ENCODE measurements at regions not wholly inside any gene's neighbourhood (a gene's known extent, or its start where the extent isn't known, plus 50 kb on each side); places are given as distances from the start of the nearest gene placed in this dataset.
"Not testable (repeated sequence)": the region's sequence is repeated elsewhere in the genome, so short reads cannot be mapped to it uniquely, and the experiment has no call there.

DNA sequence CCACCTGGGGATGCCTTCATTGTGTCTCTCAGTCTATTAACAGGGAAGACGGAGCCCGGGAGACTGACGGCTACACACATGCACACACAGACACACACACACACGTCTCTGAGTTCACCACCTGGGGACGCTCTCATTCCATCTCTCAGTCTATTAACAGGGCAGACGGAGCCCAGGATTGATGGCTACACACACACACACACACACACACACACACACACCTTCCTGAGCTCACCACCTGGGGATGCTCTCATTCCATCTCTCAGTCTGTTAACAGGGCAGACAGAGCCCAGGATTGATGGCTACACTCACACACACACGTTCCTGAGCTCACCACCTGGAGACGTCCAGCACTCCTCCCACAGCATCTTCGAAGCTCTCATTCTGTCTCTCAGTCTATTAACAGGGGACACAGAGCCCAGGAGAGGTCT, 143.9 kb downstream of the OR4M2 start:
- peaks cover 63% of the 10 kb centered on the region for H3K9me3 Mint-ChIP-seq
- H3K27me3 Mint-ChIP-seq (ENCODE audit: insufficient read depth) = peaks cover 2% of the 10 kb centered on the region; the same call in 1 of the 2 replicates
- no peaks in the 10 kb centered on the region for H3K4me1 Mint-ChIP-seq (ENCODE audit: low read depth)
- H3K4me3 Mint-ChIP-seq = no peak overlapping the region
- H3K27ac Mint-ChIP-seq = no peak overlapping the region
- TF ChIP-seq, protein P1, sequence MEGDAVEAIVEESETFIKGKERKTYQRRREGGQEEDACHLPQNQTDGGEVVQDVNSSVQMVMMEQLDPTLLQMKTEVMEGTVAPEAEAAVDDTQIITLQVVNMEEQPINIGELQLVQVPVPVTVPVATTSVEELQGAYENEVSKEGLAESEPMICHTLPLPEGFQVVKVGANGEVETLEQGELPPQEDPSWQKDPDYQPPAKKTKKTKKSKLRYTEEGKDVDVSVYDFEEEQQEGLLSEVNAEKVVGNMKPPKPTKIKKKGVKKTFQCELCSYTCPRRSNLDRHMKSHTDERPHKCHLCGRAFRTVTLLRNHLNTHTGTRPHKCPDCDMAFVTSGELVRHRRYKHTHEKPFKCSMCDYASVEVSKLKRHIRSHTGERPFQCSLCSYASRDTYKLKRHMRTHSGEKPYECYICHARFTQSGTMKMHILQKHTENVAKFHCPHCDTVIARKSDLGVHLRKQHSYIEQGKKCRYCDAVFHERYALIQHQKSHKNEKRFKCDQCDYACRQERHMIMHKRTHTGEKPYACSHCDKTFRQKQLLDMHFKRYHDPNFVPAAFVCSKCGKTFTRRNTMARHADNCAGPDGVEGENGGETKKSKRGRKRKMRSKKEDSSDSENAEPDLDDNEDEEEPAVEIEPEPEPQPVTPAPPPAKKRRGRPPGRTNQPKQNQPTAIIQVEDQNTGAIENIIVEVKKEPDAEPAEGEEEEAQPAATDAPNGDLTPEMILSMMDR (IDR thresholded peaks at IDR 0.05) = no peak
- H3K36me3 Mint-ChIP-seq (ENCODE audit: low read depth) = peaks cover 18% of the 10 kb centered on the region
- no peak for DNase-seq

DNA sequence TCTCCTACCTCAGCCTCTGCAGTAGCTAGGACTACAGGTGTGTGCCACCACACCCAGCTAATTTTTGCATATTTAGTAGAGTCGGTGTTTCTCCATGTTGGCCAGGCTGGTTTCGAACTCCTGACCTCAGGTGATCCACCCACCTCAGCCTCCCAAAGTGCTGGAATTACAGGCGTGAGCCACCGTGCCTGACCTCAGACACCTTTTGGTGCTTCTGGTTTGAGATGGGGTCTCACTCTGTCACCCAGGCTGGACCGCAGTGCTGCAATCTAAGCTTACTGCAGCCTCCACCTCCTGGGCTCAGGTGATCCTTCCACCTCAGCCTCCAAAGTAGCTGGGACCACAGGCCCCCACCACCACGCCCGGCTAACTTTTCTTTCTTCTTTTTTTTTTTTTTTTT, 144.6 kb downstream of the OR4M2 start:
- peaks cover 18% of the 10 kb centered on the region for H3K36me3 Mint-ChIP-seq (ENCODE audit: low read depth)
- not testable (repeated sequence) for H3K27ac Mint-ChIP-seq; H3K27me3 Mint-ChIP-seq (ENCODE audit: insufficient read depth); DNase-seq; H3K4me3 Mint-ChIP-seq; H3K4me1 Mint-ChIP-seq (ENCODE audit: low read depth)
- H3K9me3 Mint-ChIP-seq = peaks cover 67% of the 10 kb centered on the region

DNA sequence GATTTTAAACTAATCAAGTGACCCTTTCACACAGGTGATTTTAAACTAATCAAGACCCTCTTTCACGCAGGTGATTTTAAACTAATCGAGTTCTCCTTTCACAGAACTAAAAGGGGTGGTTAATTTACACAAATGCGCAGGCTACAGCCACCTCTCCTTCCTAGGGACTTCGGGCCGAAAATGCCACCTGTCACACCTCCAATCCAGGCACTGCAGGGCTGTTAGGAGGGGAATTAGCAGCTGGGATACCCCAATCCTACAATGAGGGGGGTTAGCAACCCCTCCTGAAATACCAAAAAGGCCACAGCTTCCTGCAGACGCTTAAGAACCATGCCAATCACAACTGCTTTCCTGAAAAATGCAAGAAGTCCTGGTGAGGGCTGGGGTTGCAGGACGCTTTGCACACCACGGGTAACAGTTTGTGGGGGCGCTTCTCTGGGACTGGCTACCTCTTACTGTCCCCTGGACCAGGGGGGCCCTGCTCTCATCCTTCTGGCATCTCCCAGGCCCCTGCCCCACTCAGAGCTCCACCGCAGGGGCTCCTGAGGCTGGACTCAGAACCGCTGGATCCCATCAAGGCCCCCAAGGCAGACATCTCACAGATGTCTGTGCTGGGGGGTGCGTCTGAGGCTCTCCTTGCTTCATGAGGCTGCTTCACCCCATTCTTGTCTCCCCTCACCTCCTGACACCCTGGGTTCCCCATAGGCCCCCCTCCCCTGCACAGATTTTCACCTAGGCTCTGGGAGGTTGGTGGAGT, 145.9 kb downstream of the OR4M2 start:
- TF ChIP-seq, protein P1 (IDR thresholded peaks at IDR 0.05) = no peak
- H3K36me3 Mint-ChIP-seq (ENCODE audit: low read depth) = peaks cover 18% of the 10 kb centered on the region

DNA sequence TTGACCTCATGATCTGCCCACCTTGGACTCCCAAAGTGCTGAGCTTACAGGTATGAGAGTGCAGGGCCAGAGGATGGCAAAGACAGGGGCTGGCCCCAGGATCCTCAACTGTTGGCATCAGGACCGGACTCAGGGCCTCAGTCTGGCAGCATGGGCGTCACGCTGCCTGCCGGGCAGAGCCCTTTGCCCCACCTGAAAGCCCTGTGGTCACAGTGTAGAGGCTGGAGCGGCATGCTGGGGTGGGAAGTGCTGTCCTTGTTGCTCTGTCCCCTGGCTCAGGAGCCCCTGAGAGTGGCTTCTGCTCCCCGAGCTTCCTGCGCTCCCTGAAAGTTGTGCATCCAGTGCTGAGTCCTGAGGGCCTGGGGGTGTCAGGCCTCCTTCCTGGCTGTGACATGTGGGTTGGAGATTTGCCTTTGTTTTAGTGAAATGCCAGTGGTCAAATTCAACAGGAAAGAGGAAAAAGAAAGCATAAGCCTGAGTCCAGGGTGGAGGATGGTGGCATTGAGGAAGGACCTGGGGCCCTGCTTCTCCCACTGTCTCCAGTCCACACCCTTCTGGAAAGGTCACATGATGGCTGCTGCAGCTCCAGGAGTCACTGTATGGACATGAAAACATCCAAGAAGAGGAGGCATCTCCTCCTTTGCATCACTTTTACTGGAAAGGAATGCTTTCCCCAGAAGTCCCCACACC, 147.2 kb downstream of the OR4M2 start:
- H3K4me3 Mint-ChIP-seq = no peak overlapping the region
- no peaks in the 10 kb centered on the region for H3K4me1 Mint-ChIP-seq (ENCODE audit: low read depth)
- peaks cover 2% of the 10 kb centered on the region; the same call in 1 of the 2 replicates for H3K27me3 Mint-ChIP-seq (ENCODE audit: insufficient read depth)
- no peak for DNase-seq
- no peak overlapping the region for H3K27ac Mint-ChIP-seq
- H3K36me3 Mint-ChIP-seq (ENCODE audit: low read depth) = peaks cover 14% of the 10 kb centered on the region
- TF ChIP-seq, protein P1 (IDR thresholded peaks at IDR 0.05) = no peak
- peaks cover 78% of the 10 kb centered on the region for H3K9me3 Mint-ChIP-seq

More for the DNA sequence above, 145.9 kb downstream of the OR4M2 start:
- no peak for DNase-seq
- H3K9me3 Mint-ChIP-seq = peaks cover 75% of the 10 kb centered on the region
- H3K27me3 Mint-ChIP-seq (ENCODE audit: insufficient read depth) = peaks cover 2% of the 10 kb centered on the region; the same call in 1 of the 2 replicates
- H3K4me1 Mint-ChIP-seq (ENCODE audit: low read depth) = no peaks in the 10 kb centered on the region
- H3K4me3 Mint-ChIP-seq = no peak overlapping the region
- no peak overlapping the region for H3K27ac Mint-ChIP-seq

DNA sequence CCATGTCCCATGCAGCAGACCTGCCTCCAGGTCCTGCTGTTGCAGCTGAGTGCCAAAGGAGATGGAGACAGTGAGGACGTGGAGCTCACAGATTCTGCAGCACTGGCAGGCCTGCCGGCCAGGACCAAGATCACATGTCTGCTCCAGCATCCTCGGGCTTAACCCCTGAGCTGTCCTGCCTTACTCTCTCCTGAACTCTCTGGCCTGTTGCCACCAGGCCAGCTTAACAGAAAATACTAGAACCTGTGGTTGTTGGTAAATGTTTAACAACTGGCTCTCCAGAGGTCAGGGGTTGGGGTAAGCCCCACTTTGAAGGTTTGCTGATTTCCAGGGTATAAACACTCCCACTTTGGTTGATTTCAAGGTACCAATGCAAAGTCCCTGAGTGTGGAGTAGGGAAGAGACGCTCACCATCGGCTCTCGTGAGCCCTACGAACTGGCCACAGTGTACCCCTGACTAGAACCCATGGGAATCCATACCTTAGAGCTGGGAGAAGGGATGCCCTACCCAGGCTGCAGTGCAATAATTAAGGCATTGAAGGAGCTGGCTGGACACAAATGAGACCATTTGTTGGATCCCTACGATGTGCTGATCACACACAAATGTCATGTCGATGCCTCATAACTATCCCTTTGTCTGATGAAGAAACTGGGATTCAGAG, 147.9 kb downstream of the OR4M2 start:
- Mint-ChIP-seq H3K27me3 (ENCODE audit: insufficient read depth) (peaks cover 2% of the 10 kb centered on the region; the same call in 1 of the 2 replicates), H3K4me3 (no peak overlapping the region), H3K27ac (no peak overlapping the region), H3K36me3 (ENCODE audit: low read depth) (0 out of 2 replicates have a peak, but pooled peaks cover 13% of the 10 kb centered on the region), H3K9me3 (peaks cover 75% of the 10 kb centered on the region), H3K4me1 (ENCODE audit: low read depth) (no peaks in the 10 kb centered on the region)
- TF ChIP-seq, protein P1 (IDR thresholded peaks at IDR 0.05) = no peak
- no peak for DNase-seq
